NOMO-1 treated with dmso at 0.1 percent for 144 hours (cell line): ENCODE measurements at regions not wholly inside any gene's neighbourhood (a gene's known extent, or its start where the extent isn't known, plus 50 kb on each side); places are given as distances from the start of the nearest gene placed in this dataset.

Experiments
- DNase-seq: peaks from one replicate; lab custom pipeline; 2025; ENCODE audit not compliant: unreplicated experiment; lab: John Stamatoyannopoulos, UW

DNA sequence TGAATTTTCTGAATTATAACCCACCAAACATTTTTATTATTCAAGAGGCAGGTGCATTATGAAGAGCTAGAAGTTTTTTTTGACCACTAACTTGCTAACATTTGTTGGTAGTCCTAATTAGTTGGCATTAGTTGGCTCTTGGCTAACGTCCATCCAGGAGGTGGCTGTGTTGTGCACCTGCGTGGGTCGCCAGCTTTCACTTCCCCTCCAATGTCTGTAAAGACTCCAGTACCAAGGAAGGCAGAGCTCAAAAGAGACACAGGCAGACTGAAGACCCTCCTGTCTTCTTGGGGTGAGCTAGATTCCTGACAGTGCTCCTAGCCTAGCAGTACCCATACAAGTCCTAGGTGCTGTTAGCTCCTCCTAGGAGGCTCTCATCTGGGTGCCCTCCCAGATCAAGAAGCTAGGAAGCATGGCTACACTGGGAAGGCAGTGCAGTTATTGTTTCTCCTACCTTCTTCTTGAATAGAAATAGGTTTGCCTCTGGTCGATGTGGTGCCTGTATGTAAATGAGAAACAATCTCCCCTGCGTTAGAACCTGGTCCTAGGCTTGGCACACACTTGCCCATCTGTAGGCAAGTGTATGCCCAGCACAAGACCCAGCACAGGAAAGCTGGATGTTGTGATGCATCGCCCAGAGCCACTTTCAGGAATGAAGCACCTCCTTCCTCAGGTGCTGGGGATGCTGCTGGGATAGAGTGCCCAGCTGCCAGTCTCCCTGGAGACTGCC lies 190.9 kb downstream of the ICE1 start:
- DNase-seq = no peak

- no peak for DNase-seq
These were observed 189.6 kb downstream of the ICE1 start for GRCh38 chr5:5612096-5612495.

DNA sequence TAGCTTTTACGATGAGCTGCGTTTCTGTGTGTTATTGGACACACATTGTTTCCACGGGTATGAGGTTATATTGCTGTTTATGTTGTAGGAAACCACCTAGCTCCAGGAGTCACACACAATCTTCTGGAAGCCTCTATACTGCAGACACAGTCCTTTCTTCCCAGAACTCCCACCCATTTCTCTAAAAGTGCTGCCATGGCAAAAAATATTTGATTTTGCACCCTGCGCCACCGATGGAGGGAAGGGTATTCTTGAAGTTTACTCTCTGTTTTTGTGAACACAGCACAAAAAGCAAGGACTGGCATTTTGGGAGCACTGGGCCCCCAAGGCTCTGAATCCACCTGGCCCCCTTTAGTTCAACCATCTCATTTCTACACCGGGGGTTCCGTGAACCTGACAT lies 187.5 kb downstream of the ICE1 start:
- no peak for DNase-seq

DNA sequence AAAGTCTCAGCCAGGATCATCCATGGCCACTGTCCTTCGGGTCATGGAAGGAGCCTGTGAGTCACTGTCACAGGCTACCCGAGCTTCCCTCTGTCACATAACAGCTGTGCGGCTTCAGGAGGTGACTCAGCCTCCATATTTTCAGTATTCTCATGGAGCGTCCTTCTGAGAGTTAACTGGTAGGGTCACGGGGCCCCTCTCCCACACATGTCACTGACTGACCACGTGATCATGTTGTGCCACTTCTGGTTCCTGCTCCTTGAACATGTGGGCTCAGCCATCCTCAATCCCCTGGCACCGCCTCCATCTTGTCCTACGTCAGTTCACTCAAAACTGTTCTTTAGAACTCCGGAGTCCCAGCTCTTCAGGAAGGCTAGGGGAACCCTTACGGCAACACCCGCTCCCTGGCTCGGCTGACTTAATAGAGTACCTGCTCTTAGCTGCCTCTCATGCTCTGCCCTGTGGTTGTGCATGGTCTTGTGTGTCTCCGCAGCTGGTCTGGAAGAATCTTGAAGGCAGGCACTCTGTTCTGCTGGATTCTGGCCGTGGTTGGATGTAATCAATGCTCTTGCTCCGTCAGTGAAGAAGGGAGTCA lies 182.8 kb downstream of the ICE1 start:
- no peak for DNase-seq

- no peak for DNase-seq
These were observed 180.1 kb downstream of the ICE1 start for GRCh38 chr5:5602554-5602953.

DNA sequence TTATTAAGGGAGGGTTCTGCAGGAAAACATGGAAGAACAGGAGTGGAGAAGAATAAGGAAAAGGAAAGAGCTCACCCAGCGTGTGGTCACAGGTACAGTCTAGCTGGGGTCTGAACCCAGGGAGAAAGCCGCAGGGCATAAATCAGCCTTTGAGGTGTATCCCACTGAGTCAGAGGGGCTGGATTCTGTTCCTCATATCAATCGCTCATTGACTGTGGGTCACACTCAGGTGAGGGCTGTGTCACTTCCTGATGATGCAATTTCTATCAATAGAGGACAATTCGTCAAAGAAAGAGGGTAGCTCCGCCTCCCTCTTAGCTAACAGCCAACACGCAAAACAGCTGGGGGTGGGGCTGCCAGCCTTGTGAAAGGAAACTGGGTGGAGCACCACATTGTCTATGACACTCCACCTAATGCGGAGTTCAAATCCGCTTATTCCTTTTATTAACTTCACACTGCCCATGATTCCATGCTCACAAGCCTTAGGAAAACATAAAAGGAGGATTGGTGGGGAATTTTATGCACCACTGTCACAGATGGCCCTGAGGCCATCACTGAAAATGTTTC lies 176.2 kb downstream of the ICE1 start:
- no peak for DNase-seq

DNA sequence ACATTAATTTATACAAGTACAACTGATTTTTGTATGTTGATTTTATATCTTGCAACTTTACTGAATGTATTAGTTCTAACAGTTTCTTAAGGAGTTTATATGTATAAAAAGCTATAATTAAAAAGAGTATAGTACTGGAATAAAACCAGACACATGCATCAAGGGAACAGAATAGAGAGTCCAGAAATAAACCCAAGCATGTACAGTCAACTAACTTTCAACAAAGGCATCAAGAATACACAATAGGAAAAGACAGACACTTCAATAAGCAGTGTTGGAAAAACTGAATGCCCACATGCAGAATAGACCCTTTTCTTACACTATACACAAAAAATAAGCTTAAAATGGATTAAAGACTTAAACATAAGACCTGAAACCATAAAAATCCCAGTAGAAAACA lies 170.9 kb downstream of the ICE1 start:
- DNase-seq = no peak

DNA sequence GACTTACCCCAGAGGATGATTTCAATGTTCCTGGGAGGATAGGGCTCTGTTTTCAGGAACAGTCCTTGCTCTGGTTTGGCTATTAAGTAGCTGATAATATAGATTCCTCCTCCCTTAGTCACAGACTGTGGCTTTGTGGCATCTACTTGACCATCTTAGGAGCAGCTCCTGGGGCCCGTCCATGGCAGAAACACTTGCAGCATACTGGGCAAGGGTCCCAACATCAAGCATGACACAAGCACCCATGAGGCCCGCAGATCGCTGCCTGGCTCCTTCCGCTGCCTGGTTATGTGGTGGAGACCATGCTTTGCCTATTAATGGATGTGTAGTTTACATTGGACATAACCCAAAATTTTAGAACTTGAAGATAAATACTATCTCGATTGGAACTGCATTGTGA lies 170.1 kb downstream of the ICE1 start:
- no peak for DNase-seq

- no peak for DNase-seq
These were observed 169.1 kb downstream of the ICE1 start for GRCh38 chr5:5591567-5591966.

DNA sequence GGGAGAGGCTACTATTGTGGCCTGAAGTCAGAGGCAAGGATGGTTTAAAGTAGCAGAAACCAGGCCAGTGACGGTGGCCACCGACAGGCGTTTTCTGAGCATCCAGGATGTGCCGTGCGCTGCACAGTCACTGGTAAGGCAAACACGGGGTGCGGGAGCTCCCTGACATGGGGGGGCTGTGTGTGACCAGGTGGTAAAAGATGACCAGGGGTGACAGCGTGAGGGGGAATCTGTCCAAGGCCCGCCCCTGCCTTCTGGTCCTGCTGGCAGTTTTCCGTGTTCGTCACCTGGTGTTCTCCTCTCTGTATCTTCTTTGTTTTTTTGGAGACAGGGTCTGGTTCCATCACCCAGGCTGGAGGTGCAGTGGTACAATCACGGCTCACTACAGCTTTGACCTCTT lies 167.4 kb downstream of the ICE1 start:
- no peak for DNase-seq

GRCh38 chr5:5588887-5589826 lies 166.7 kb downstream of the ICE1 start:
- no peak for DNase-seq

GRCh38 chr5:5588386-5588785 lies 165.9 kb downstream of the ICE1 start:
- DNase-seq = no peak

- no peak for DNase-seq
These were observed 165.0 kb downstream of the ICE1 start for GRCh38 chr5:5587474-5587873.

DNA sequence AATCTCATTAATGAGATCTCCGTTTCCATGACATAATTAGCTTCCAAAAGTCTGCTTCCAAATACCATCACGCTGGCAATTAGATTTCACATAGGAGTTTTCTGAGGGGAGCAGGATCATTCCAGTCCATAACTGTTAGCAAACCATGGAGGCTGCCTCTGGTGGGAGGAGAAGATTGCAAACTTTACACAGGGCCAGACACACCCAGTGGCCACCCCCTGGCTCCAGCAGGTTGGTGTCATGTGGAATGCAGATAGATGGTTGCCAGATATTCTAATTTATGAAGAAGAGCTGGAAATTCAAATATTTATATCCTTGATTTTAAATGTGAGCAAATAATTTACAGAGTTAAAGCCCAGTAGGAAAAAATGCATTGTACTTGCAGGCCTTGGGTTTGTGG lies 164.2 kb downstream of the ICE1 start:
- no peak for DNase-seq

DNA sequence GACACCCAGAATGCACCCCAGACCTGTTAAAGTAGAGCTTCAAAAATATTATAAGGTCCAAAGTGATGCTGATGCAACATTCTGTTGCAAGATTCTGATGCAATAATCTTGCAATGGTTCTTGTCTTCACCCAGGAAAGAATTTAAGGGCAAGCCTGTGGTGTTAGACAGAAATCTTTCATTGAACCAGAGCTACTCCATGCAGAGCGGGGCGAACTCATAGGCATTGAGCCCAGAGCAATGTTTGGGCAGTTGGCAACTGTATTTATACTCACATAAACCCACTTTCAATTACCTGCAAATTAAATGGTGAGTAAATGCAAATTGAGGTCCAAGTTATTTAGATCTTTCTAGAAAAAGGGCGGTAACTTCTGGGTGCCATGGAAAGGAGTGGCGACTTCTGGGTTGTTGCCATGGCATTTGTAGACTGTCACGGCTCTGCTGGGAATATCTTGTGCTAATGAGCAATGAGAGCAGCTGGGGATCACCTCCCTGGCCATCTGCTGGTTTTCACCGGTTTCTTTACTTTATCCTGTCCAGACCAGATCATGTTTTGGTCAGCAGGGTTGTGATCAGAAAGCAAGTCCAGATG lies 163.4 kb downstream of the ICE1 start:
- DNase-seq = no peak

- no peak for DNase-seq
These were observed 162.3 kb downstream of the ICE1 start for GRCh38 chr5:5584751-5585150.

DNA sequence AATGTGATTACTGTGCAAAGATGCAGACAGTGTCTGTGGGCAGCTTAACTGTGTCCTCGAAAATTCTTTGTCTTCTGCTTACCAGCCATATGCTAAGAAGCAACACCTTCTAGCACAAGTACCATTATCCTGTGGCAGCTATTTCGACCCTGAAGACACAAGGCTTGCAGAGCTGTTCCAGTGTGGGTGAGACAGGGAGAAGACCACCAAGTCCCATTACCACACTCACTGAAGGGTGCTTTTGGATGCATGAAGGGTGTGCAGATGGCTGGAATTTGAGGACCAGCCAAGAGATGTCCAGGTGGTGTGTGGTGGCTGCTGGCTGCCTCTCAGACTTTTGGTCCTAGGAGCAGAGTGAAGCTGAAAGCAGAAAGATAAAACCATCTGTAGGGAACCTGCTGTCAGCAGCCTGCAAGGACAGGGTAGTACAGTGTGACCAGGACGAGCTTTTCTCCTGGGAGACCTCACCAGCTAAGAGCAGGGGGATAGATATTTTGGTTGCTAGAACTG lies 161.8 kb downstream of the ICE1 start:
- DNase-seq = no peak

DNA sequence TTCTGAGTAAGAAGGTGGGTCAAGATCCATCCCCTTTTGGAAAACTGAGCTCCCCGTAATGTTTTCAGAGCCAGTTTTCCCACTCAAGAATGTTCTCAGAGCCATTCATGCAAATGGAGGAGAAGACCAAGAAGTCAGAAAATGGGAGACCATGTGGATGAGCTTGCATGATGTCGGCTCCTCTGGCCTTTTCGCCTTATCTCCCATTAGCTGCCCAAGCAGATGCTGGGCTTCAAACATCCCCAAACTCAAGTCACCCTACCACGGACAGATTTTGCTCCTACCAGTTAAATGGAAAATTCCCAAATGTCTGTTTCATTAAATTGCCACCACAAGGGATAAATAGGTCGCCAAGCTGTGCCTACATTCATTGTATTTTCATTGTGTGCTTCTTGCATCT lies 161.4 kb downstream of the ICE1 start:
- DNase-seq = no peak

DNA sequence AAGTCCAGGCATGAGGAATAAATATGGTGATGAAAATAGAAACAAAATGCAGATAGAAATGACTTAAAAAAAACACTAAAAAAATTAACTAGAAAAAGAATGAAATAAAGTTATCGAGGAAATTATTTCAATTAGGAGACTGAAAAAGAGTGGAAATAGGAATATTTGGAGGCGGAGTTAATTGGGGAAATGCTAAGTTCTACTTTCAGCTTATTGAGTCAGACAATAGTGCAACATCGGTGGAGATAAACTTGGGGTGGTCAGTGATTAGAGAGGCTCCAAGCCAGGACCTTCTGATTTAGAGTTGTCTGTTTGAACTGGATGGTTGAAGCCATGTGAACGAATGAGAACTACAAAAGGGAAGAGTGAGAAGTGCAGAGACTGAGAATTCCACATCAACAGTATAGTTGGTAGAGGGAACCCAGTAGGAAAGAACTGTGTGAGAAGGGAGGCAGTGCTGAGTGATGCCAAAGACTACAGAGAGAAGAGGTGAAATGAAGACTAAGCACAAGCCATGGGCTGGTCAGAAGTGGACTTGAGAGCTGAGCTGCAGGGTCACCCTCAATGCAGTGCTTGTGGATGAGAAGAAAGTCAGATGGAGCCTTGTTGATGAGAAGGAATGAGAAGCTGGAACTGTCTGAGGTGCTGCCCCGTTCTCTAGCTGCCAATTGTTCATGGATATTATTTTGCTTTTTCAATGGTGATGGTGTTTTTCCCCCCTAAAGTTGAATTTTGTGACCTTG lies 160.7 kb downstream of the ICE1 start:
- no peak for DNase-seq

GRCh38 chr5:5581080-5581479 lies 158.6 kb downstream of the ICE1 start:
- no peak for DNase-seq
